Keratinocyte (primary cell): ENCODE measurements at regions not wholly inside any gene's neighbourhood (a gene's known extent, or its start where the extent isn't known, plus 50 kb on each side); places are given as distances from the start of the nearest gene placed in this dataset.

Source experiments
- DNase-seq: peaks from one replicate; pipeline ENCODE4 v3.0.0-alpha.2; 2011; ENCODE audit warnings: low read depth, missing footprints, low spot score
- FAIRE-seq: peaks from 2 replicates; lab custom pipeline; 2011; peaks lifted over from hg19 to GRCh38; lab: Jason Lieb, UNC
- H2AFZ ChIP-seq: 2 replicates; pipeline ENCODE4 v1.6.0; 2012; ENCODE audit warnings: low read length, control low read depth, inconsistent platforms; ENCODE audit not compliant: control insufficient read depth
- H3K27ac ChIP-seq: 2 replicates; pipeline ENCODE4 v1.5.1; 2011; ENCODE audit warnings: low read length; ENCODE audit not compliant: control insufficient read depth, insufficient read depth
- H3K27me3 ChIP-seq: 3 replicates; pipeline ENCODE4 v1.6.0; 2011; ENCODE audit warnings: low read length; ENCODE audit not compliant: control insufficient read depth, insufficient read depth; ENCODE audit errors: extremely low read depth
- H3K36me3 ChIP-seq, 2 experiments: 2 replicates in 1 of 2; 3 replicates in 1 of 2; pipeline ENCODE4 v1.5.1; 2011; ENCODE audit warnings: low read length in 2 of 2, mild to moderate bottlenecking in 1 of 2; ENCODE audit not compliant: control insufficient read depth in 2 of 2, insufficient read depth in 2 of 2; ENCODE audit errors: extremely low read depth in 1 of 2
- H3K4me1 ChIP-seq: 3 replicates; pipeline ENCODE4 v1.5.1; 2011; ENCODE audit warnings: low read length; ENCODE audit not compliant: control insufficient read depth, insufficient read depth; ENCODE audit errors: extremely low read depth
- H3K4me2 ChIP-seq: 3 replicates; pipeline ENCODE4 v1.6.0; 2011; ENCODE audit warnings: low read depth, low read length; ENCODE audit not compliant: control insufficient read depth, insufficient read depth; ENCODE audit errors: extremely low read depth
- H3K4me3 ChIP-seq, 3 experiments: fragments of 200-600 bp in 1 of 3; sonication (generic) in 1 of 3; 2 replicates in 2 of 3; 3 replicates in 1 of 3; pipeline ENCODE4 v1.5.1; 2011 to 2016; ENCODE audit warnings: low read length in 3 of 3, mild to moderate bottlenecking in 3 of 3, control low read depth in 2 of 3, inconsistent platforms in 1 of 3, low read depth in 1 of 3, mixed read lengths in 1 of 3, mixed run types in 1 of 3, moderate library complexity in 1 of 3; ENCODE audit not compliant: control insufficient read depth in 2 of 3, insufficient read depth in 2 of 3; ENCODE audit errors: extremely low read depth in 1 of 3
- H3K79me2 ChIP-seq: 2 replicates; pipeline ENCODE4 v1.6.0; 2012; ENCODE audit warnings: low read length; ENCODE audit not compliant: control insufficient read depth, insufficient read depth
- H3K9ac ChIP-seq: 3 replicates; pipeline ENCODE4 v1.6.0; 2011; ENCODE audit warnings: low read length; ENCODE audit not compliant: control insufficient read depth, insufficient read depth; ENCODE audit errors: extremely low read depth
- H3K9me1 ChIP-seq: 3 replicates; pipeline ENCODE4 v1.6.0; 2011; ENCODE audit warnings: low read length; ENCODE audit not compliant: control insufficient read depth, insufficient read depth; ENCODE audit errors: extremely low read depth
- H3K9me3 ChIP-seq: 2 replicates; pipeline ENCODE4 v1.5.1; 2012; ENCODE audit warnings: low read depth, low read length; ENCODE audit not compliant: control insufficient read depth
- H4K20me1 ChIP-seq: 3 replicates; pipeline ENCODE4 v1.6.0; 2011; ENCODE audit warnings: low read length; ENCODE audit not compliant: control insufficient read depth, insufficient read depth; ENCODE audit errors: extremely low read depth
- CTCF ChIP-seq, 3 experiments: IDR thresholded peaks in 1 of 3; conservative IDR thresholded peaks in 1 of 3; optimal IDR thresholded peaks in 1 of 3; 2 replicates in 2 of 3; 3 replicates in 1 of 3; pipeline versions ENCODE3 to v1.5.1; 2011; ENCODE audit warnings: low read length in 3 of 3, mild to moderate bottlenecking in 3 of 3, moderate library complexity in 2 of 3, control low read depth in 1 of 3, inconsistent platforms in 1 of 3; ENCODE audit not compliant: insufficient read depth in 2 of 3; ENCODE audit errors: extremely low read depth in 1 of 3
- EZH2 ChIP-seq: IDR thresholded peaks from one replicate; pipeline ENCODE4 v1.6.1; 2012; ENCODE audit warnings: inconsistent platforms, mild to moderate bottlenecking, low read length, moderate library complexity
- dilution Hi-C: fragments of 300-500 bp; cut with MboI; formaldehyde crosslinking; loops from one replicate; pipeline ENCODE4 v1.7.0; 2020; ENCODE audit warnings: low sequenced_read_pairs; ENCODE audit not compliant: extremely low pct_ligation_motif_present

GRCh38 chr5:66540078-66540477 is 56.1 kb upstream of the MAST4 start:
- Histone ChIP-seq H3K9ac (no peak overlapping the region), H2AFZ (no peak overlapping the region), H4K20me1 (no peaks in the 10 kb centered on the region), H3K9me1 (no peaks in the 10 kb centered on the region), H3K4me2 (peak overlapping the region; percentile 43), H3K79me2 (no peaks in the 10 kb centered on the region), H3K4me3 (no peak overlapping the region), H3K4me1 (peaks cover 7% of the 10 kb centered on the region), H3K27me3 (no peaks in the 10 kb centered on the region), H3K36me3 (no peaks in the 10 kb centered on the region), H3K27ac (peak overlapping the region; percentile 9), H3K9me3 (no peaks in the 10 kb centered on the region)
- dilution Hi-C loops = no loop called here
- FAIRE-seq (no peak), DNase-seq (no peak)
- TF ChIP-seq EZH2 (no peak), CTCF (optimal IDR thresholded peaks at IDR 0.05 in 1 of 3, IDR thresholded peaks at IDR 0.05 in 1 of 3, conservative IDR thresholded peaks at IDR 0.05 in 1 of 3; ENCODE audit: extremely low read depth in 1 of 3, insufficient read depth in 2 of 3, low read length in 3 of 3) (no peak)

- no peaks in the 10 kb centered on the region for H3K79me2 ChIP-seq
- DNase-seq (no peak), FAIRE-seq (no peak)
- H3K36me3 ChIP-seq = no peaks in the 10 kb centered on the region
- H3K27ac ChIP-seq = no peak overlapping the region
- H3K4me2 ChIP-seq = no peak overlapping the region
- peaks cover 7% of the 10 kb centered on the region for H3K4me1 ChIP-seq
- H2AFZ ChIP-seq = no peak overlapping the region
- no peak overlapping the region for H3K9ac ChIP-seq
- H3K4me3 ChIP-seq = no peak overlapping the region
- no peaks in the 10 kb centered on the region for H3K9me1 ChIP-seq
- H3K9me3 ChIP-seq = no peaks in the 10 kb centered on the region
- dilution Hi-C loops = no loop called here
- no peaks in the 10 kb centered on the region for H4K20me1 ChIP-seq
- H3K27me3 ChIP-seq = no peaks in the 10 kb centered on the region
- no peak for TF ChIP-seq EZH2
- TF ChIP-seq CTCF (optimal IDR thresholded peaks at IDR 0.05 in 1 of 3, IDR thresholded peaks at IDR 0.05 in 1 of 3, conservative IDR thresholded peaks at IDR 0.05 in 1 of 3; ENCODE audit: extremely low read depth in 1 of 3, insufficient read depth in 2 of 3, low read length in 3 of 3) = no peak
Observed at GRCh38 chr5:66542711-66543110, 53.5 kb upstream of the MAST4 start.
